ENCODE measurements at regions not wholly inside any gene's neighbourhood (a gene's known extent, or its start where the extent isn't known, plus 50 kb on each side); places are given as distances from the start of the nearest gene placed in this dataset.

- no peaks in the 10 kb centered on the region for H3K79me1 ChIP-seq (ENCODE audit: low read depth, low read length)
- no peak for DNase-seq (ENCODE audit: low spot score)
- H3K27ac ChIP-seq (replicated peaks; ENCODE audit: low read length) = no peak overlapping the region
- H3K36me3 ChIP-seq (replicated peaks in 1 of 2; ENCODE audit: control insufficient read depth in 2 of 2, insufficient read depth in 2 of 2, low read length in 2 of 2) = no peaks in the 10 kb centered on the region
- no peak overlapping the region for H4K91ac ChIP-seq (ENCODE audit: low read depth, low read length, poor library complexity)
- no peak overlapping the region for H3K23ac ChIP-seq (ENCODE audit: low read depth, low read length, poor library complexity)
- H4K8ac ChIP-seq (ENCODE audit: low read depth, low read length) = no peak overlapping the region
- no peak overlapping the region for H2BK120ac ChIP-seq (ENCODE audit: low read depth, low read length)
- no peak overlapping the region for H2BK5ac ChIP-seq (ENCODE audit: low read length)
- H3K18ac ChIP-seq (ENCODE audit: low read length) = peak overlapping the region; percentile 45
- no peak overlapping the region for H2AK5ac ChIP-seq (ENCODE audit: low read depth, low read length)
- H3K4me1 ChIP-seq (ENCODE audit: control insufficient read depth in 2 of 2, insufficient read depth in 1 of 2, low read depth in 1 of 2, low read length in 2 of 2) = peaks cover 0 to 1% of the 10 kb centered on the region in 2 donors
- H3K14ac ChIP-seq (ENCODE audit: low read length) = no peak overlapping the region
- no peak overlapping the region for H3K9ac ChIP-seq (ENCODE audit: low read depth, low read length, poor library complexity)
- no peak overlapping the region for H2AFZ ChIP-seq (ENCODE audit: low read length)
- no peak overlapping the region for H3K4ac ChIP-seq (ENCODE audit: low read length)
- H2BK15ac ChIP-seq (ENCODE audit: low read length) = no peak overlapping the region
- no peaks in the 10 kb centered on the region for H3K9me3 ChIP-seq (replicated peaks in 1 of 2; ENCODE audit: control insufficient read depth in 2 of 2, insufficient read depth in 1 of 2, low read depth in 1 of 2, low read length in 2 of 2)
- no peak overlapping the region for H3K4me2 ChIP-seq (ENCODE audit: insufficient read depth, low read length, poor library complexity, severe bottlenecking)
- peaks cover 0 to under 1% (median 0%) of the 10 kb centered on the region in 3 experiments for H3K27me3 ChIP-seq (ENCODE audit: control insufficient read depth in 3 of 3, insufficient read depth in 3 of 3, low read depth in 1 of 3, low read length in 3 of 3)
- H2BK12ac ChIP-seq (ENCODE audit: low read length) = no peak overlapping the region
- WGBS, 2 donors (ENCODE audit: extremely low coverage in 2 of 2, insufficient read length in 2 of 2, insufficient replicate concordance in 1 of 2) = no CpG with 5 or more reads among the region's 6 CpGs
- no peak overlapping the region for H3K4me3 ChIP-seq (ENCODE audit: low read length in 2 of 2)
Measured at GRCh38 chr5:135100431-135100830, 66.4 kb upstream of the PITX1 start.

- Histone ChIP-seq H3K27me3 (ENCODE audit: control insufficient read depth in 3 of 3, insufficient read depth in 3 of 3, low read depth in 1 of 3, low read length in 3 of 3) (no peaks in the 10 kb centered on the region), H2AFZ (ENCODE audit: low read length) (no peak overlapping the region), H2BK5ac (ENCODE audit: low read length) (no peak overlapping the region), H3K4me3 (ENCODE audit: low read length in 2 of 2) (no peak overlapping the region), H4K8ac (ENCODE audit: low read depth, low read length) (no peak overlapping the region), H3K36me3 (replicated peaks in 1 of 2; ENCODE audit: control insufficient read depth in 2 of 2, insufficient read depth in 2 of 2, low read length in 2 of 2) (no peaks in the 10 kb centered on the region), H2BK120ac (ENCODE audit: low read depth, low read length) (no peak overlapping the region), H2BK12ac (ENCODE audit: low read length) (no peak overlapping the region), H2BK15ac (ENCODE audit: low read length) (no peak overlapping the region), H3K4me1 (ENCODE audit: control insufficient read depth in 2 of 2, insufficient read depth in 1 of 2, low read depth in 1 of 2, low read length in 2 of 2) (peaks cover 0 to 4% of the 10 kb centered on the region in 2 donors), H3K18ac (ENCODE audit: low read length) (no peak overlapping the region), H3K79me1 (ENCODE audit: low read depth, low read length) (no peaks in the 10 kb centered on the region), H3K9me3 (replicated peaks in 1 of 2; ENCODE audit: control insufficient read depth in 2 of 2, insufficient read depth in 1 of 2, low read depth in 1 of 2, low read length in 2 of 2) (no peaks in the 10 kb centered on the region), H4K91ac (ENCODE audit: low read depth, low read length, poor library complexity) (no peak overlapping the region), H3K14ac (ENCODE audit: low read length) (no peak overlapping the region), H3K23ac (ENCODE audit: low read depth, low read length, poor library complexity) (no peak overlapping the region), H3K4ac (ENCODE audit: low read length) (no peak overlapping the region), H3K9ac (ENCODE audit: low read depth, low read length, poor library complexity) (no peak overlapping the region), H2AK5ac (ENCODE audit: low read depth, low read length) (no peak overlapping the region), H3K27ac (replicated peaks; ENCODE audit: low read length) (no peak overlapping the region), H3K4me2 (ENCODE audit: insufficient read depth, low read length, poor library complexity, severe bottlenecking) (no peak overlapping the region)
- WGBS, 2 donors (ENCODE audit: extremely low coverage in 2 of 2, insufficient read length in 2 of 2, insufficient replicate concordance in 1 of 2) = no CpG with 5 or more reads among the region's 3 CpGs
- no peak for DNase-seq (ENCODE audit: low spot score)
Measured at GRCh38 chr5:135100011-135100410, 66.0 kb upstream of the PITX1 start.

GRCh38 chr5:135097390-135097789 is 63.4 kb upstream of the PITX1 start:
- Histone ChIP-seq H4K8ac (ENCODE audit: low read depth, low read length) (no peak overlapping the region), H2BK12ac (ENCODE audit: low read length) (no peak overlapping the region), H3K9ac (ENCODE audit: low read depth, low read length, poor library complexity) (no peak overlapping the region), H2AFZ (ENCODE audit: low read length) (no peak overlapping the region), H4K91ac (ENCODE audit: low read depth, low read length, poor library complexity) (no peak overlapping the region), H3K14ac (ENCODE audit: low read length) (no peak overlapping the region), H3K79me1 (ENCODE audit: low read depth, low read length) (no peaks in the 10 kb centered on the region), H3K18ac (ENCODE audit: low read length) (no peak overlapping the region), H3K36me3 (replicated peaks in 1 of 2; ENCODE audit: control insufficient read depth in 2 of 2, insufficient read depth in 2 of 2, low read length in 2 of 2) (no peaks in the 10 kb centered on the region), H2BK120ac (ENCODE audit: low read depth, low read length) (no peak overlapping the region), H3K27ac (replicated peaks; ENCODE audit: low read length) (no peak overlapping the region), H3K4ac (ENCODE audit: low read length) (no peak overlapping the region), H3K4me1 (ENCODE audit: control insufficient read depth in 2 of 2, insufficient read depth in 1 of 2, low read depth in 1 of 2, low read length in 2 of 2) (peaks cover 0 to 11% of the 10 kb centered on the region in 2 donors), H3K4me2 (ENCODE audit: insufficient read depth, low read length, poor library complexity, severe bottlenecking) (no peak overlapping the region), H3K4me3 (ENCODE audit: low read length in 2 of 2) (no peak overlapping the region), H2BK5ac (ENCODE audit: low read length) (no peak overlapping the region), H2BK15ac (ENCODE audit: low read length) (no peak overlapping the region), H3K27me3 (ENCODE audit: control insufficient read depth in 3 of 3, insufficient read depth in 3 of 3, low read depth in 1 of 3, low read length in 3 of 3) (peaks cover 0 to 2% (median 0%) of the 10 kb centered on the region in 3 experiments), H3K9me3 (replicated peaks in 1 of 2; ENCODE audit: control insufficient read depth in 2 of 2, insufficient read depth in 1 of 2, low read depth in 1 of 2, low read length in 2 of 2) (no peaks in the 10 kb centered on the region), H2AK5ac (ENCODE audit: low read depth, low read length) (no peak overlapping the region), H3K23ac (ENCODE audit: low read depth, low read length, poor library complexity) (no peak overlapping the region)
- no CpG with 5 or more reads among the region's 2 CpGs for WGBS, 2 donors (ENCODE audit: extremely low coverage in 2 of 2, insufficient read length in 2 of 2, insufficient replicate concordance in 1 of 2)
- no peak for DNase-seq (ENCODE audit: low spot score)

GRCh38 chr5:135095871-135096270 is 61.8 kb upstream of the PITX1 start:
- H3K4me3 ChIP-seq (ENCODE audit: low read length in 2 of 2) = no peak overlapping the region
- H3K9ac ChIP-seq (ENCODE audit: low read depth, low read length, poor library complexity) = no peak overlapping the region
- no CpG with 5 or more reads among the region's 3 CpGs for WGBS, 2 donors (ENCODE audit: extremely low coverage in 2 of 2, insufficient read length in 2 of 2, insufficient replicate concordance in 1 of 2)
- DNase-seq (ENCODE audit: low spot score) = no peak
- no peak overlapping the region for H3K18ac ChIP-seq (ENCODE audit: low read length)
- H2AFZ ChIP-seq (ENCODE audit: low read length) = no peak overlapping the region
- no peaks in the 10 kb centered on the region for H3K36me3 ChIP-seq (replicated peaks in 1 of 2; ENCODE audit: control insufficient read depth in 2 of 2, insufficient read depth in 2 of 2, low read length in 2 of 2)
- no peak overlapping the region for H2BK12ac ChIP-seq (ENCODE audit: low read length)
- H2AK5ac ChIP-seq (ENCODE audit: low read depth, low read length) = no peak overlapping the region
- peaks cover 0 to 2% (median 0%) of the 10 kb centered on the region in 3 experiments for H3K27me3 ChIP-seq (ENCODE audit: control insufficient read depth in 3 of 3, insufficient read depth in 3 of 3, low read depth in 1 of 3, low read length in 3 of 3)
- no peak overlapping the region for H4K8ac ChIP-seq (ENCODE audit: low read depth, low read length)
- no peak overlapping the region for H2BK120ac ChIP-seq (ENCODE audit: low read depth, low read length)
- H3K9me3 ChIP-seq (replicated peaks in 1 of 2; ENCODE audit: control insufficient read depth in 2 of 2, insufficient read depth in 1 of 2, low read depth in 1 of 2, low read length in 2 of 2) = no peaks in the 10 kb centered on the region
- no peak overlapping the region for H3K27ac ChIP-seq (replicated peaks; ENCODE audit: low read length)
- no peak overlapping the region for H3K23ac ChIP-seq (ENCODE audit: low read depth, low read length, poor library complexity)
- no peak overlapping the region for H3K14ac ChIP-seq (ENCODE audit: low read length)
- no peak overlapping the region for H4K91ac ChIP-seq (ENCODE audit: low read depth, low read length, poor library complexity)
- peaks cover 0 to 13% of the 10 kb centered on the region in 2 donors for H3K4me1 ChIP-seq (ENCODE audit: control insufficient read depth in 2 of 2, insufficient read depth in 1 of 2, low read depth in 1 of 2, low read length in 2 of 2)
- H2BK5ac ChIP-seq (ENCODE audit: low read length) = no peak overlapping the region
- H3K4ac ChIP-seq (ENCODE audit: low read length) = no peak overlapping the region
- no peaks in the 10 kb centered on the region for H3K79me1 ChIP-seq (ENCODE audit: low read depth, low read length)
- H3K4me2 ChIP-seq (ENCODE audit: insufficient read depth, low read length, poor library complexity, severe bottlenecking) = no peak overlapping the region
- peak overlapping the region; percentile 91 for H2BK15ac ChIP-seq (ENCODE audit: low read length)

All from neuronal stem cell (in vitro differentiated cells).